Activated B cell treated with CpG ODN at 0.5 μM for 24 hours (primary cell): ENCODE measurements at regions not wholly inside any gene's neighbourhood (a gene's known extent, or its start where the extent isn't known, plus 50 kb on each side); places are given as distances from the start of the nearest gene placed in this dataset.
A peak's percentile ranks its signal among the peaks of the same experiment; 100 is the strongest.

Source experiments
- ATAC-seq: fragments of 200-7000 bp; cut with Tn5 transposase; one replicate; pipeline ENCODE4 v1.10.0; 2021; ENCODE audit warnings: low read depth, mild to moderate bottlenecking, moderate library complexity
- CTCF ChIA-PET: fragments of 350-600 bp; sonication (Branson Sonifier 250); formaldehyde crosslinking; loops from one replicate; lab custom pipeline; 2021; ENCODE audit warnings: antibody characterized with exemption; lab: Charles Lee
- POLR2A ChIA-PET: fragments of 350-600 bp; sonication (Branson Sonifier 250); formaldehyde crosslinking; loops from one replicate; lab custom pipeline; 2021; ENCODE audit warnings: antibody characterized with exemption; lab: Charles Lee
- DNase-seq: peaks from one replicate; pipeline ENCODE4 v3.0.0; 2022
- H3K27ac Mint-ChIP-seq: one replicate; pipeline ENCODE4 v1.8.0; 2020; ENCODE audit warnings: mixed read lengths
- H3K27me3 Mint-ChIP-seq: one replicate; pipeline ENCODE4 v1.8.0; 2021; ENCODE audit warnings: mixed read lengths
- H3K36me3 Mint-ChIP-seq: one replicate; pipeline ENCODE4 v1.8.0; 2021; ENCODE audit warnings: low read depth, mixed read lengths
- H3K4me1 Mint-ChIP-seq: one replicate; pipeline ENCODE4 v1.8.0; 2021; ENCODE audit warnings: mixed read lengths
- H3K4me3 Mint-ChIP-seq: one replicate; pipeline ENCODE4 v1.8.0; 2020; ENCODE audit warnings: mild to moderate bottlenecking, mixed read lengths
- H3K9me3 Mint-ChIP-seq: one replicate; pipeline ENCODE4 v1.8.0; 2020; ENCODE audit warnings: mixed read lengths
- intact Hi-C: fragments of 100-400 bp; cut with micrococcal nuclease; formaldehyde crosslinking; loops from one replicate; pipeline ENCODE4 v1.15.1; 2024
- TF ChIP-seq, protein P1 (sequence below): fragments of 200-600 bp; IDR thresholded peaks from one replicate; pipeline ENCODE4 v1.8.0; 2022; ENCODE audit warnings: antibody characterized with exemption, mild to moderate bottlenecking

DNA sequence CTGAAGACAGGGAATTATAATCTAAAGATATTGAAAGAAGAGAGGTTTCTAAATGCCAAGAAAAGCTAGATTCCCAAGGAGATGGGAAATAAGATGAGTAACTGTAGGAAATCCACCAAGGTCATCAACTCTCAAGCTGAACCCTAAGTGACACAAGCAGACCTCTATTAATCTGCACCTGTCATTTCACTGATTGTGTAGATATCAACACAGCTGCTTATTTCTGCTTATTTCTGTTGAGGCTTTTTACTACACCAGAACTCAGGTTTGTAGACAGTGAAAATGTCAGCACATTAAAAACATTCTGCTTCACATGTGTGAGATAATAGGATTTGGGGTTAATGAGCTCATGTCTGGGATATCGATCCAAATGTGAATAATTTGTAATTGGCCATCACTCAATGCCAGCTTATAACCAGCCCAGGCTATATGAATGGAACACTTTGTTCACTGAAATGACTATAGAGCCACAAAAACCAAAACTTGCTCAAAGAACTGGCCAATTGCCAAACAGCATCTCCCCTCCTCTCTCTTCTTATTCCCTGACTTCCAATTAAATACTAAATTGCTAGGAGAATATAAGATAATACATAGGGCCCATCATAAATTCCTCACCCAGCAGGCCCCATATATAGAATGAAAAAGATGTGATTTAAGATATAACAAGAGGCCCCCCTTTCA, 188.7 kb upstream of the ARID2 start:
- CTCF ChIA-PET, result interaction anchor here (1.3 to 2.2 kb wide), 3 partner anchors 185 to 204 kb away, joined by 4 to 6 read pairs (median 4); no protein-coding TSS in a partner anchor
- no peak overlapping the region for H3K27ac Mint-ChIP-seq
- H3K9me3 Mint-ChIP-seq, result no peaks in the 10 kb centered on the region
- intact Hi-C loops, result loop anchor here (5.0 to 10.0 kb wide), 3 partner anchors 284 to 1482 kb away; no protein-coding TSS in a partner anchor
- H3K27me3 Mint-ChIP-seq, result peaks cover 2% of the 10 kb centered on the region
- H3K4me3 Mint-ChIP-seq, result no peak overlapping the region
- peaks cover 4% of the 10 kb centered on the region for H3K4me1 Mint-ChIP-seq
- no peaks in the 10 kb centered on the region for H3K36me3 Mint-ChIP-seq
- no peak for ATAC-seq
- no peak for DNase-seq
- TF ChIP-seq, protein P1, sequence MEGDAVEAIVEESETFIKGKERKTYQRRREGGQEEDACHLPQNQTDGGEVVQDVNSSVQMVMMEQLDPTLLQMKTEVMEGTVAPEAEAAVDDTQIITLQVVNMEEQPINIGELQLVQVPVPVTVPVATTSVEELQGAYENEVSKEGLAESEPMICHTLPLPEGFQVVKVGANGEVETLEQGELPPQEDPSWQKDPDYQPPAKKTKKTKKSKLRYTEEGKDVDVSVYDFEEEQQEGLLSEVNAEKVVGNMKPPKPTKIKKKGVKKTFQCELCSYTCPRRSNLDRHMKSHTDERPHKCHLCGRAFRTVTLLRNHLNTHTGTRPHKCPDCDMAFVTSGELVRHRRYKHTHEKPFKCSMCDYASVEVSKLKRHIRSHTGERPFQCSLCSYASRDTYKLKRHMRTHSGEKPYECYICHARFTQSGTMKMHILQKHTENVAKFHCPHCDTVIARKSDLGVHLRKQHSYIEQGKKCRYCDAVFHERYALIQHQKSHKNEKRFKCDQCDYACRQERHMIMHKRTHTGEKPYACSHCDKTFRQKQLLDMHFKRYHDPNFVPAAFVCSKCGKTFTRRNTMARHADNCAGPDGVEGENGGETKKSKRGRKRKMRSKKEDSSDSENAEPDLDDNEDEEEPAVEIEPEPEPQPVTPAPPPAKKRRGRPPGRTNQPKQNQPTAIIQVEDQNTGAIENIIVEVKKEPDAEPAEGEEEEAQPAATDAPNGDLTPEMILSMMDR, result no peak
- POLR2A ChIA-PET, result no interaction called here

DNA sequence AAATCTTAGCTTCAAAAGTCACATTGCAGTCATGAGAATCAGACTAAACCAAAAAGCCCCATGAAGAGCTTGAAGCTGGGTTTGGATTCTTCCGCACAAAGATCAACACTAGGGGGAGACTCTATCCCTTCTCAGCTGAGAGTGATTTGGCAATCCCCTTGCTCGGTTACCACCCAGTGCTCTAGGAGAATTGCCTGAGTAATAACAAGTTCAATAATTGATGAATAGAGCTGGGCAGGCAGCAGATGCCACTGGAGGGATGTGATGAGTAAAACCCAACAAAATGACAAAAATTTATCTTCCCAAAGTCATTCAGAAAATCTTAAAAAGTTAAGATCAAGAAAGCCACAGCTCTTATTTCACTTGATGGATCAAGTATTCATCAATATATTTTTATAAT, 185.6 kb upstream of the ARID2 start:
- intact Hi-C loops, result loop anchor here (1.0 to 10.0 kb wide), 7 partner anchors 33 to 1478 kb away; no protein-coding TSS in a partner anchor
- H3K9me3 Mint-ChIP-seq, result no peaks in the 10 kb centered on the region
- H3K4me1 Mint-ChIP-seq, result peaks cover 4% of the 10 kb centered on the region
- H3K27me3 Mint-ChIP-seq, result no peaks in the 10 kb centered on the region
- DNase-seq, result no peak
- H3K36me3 Mint-ChIP-seq, result no peaks in the 10 kb centered on the region
- no peak overlapping the region for H3K27ac Mint-ChIP-seq
- TF ChIP-seq, protein P1, result no peak
- ChIA-PET POLR2A (interaction anchor here (2.4 kb wide), 1 partner anchor 185 kb away, joined by 45 read pairs; the partner anchor contains the start of gene ARID2), CTCF (interaction anchor here (0.6 to 3.9 kb wide), 36 partner anchors 9 to 1478 kb away, joined by 3 to 99 read pairs (median 4); partner anchors contain the start of gene ARID2)
- ATAC-seq, result peak; percentile 89
- no peak overlapping the region for H3K4me3 Mint-ChIP-seq

DNA sequence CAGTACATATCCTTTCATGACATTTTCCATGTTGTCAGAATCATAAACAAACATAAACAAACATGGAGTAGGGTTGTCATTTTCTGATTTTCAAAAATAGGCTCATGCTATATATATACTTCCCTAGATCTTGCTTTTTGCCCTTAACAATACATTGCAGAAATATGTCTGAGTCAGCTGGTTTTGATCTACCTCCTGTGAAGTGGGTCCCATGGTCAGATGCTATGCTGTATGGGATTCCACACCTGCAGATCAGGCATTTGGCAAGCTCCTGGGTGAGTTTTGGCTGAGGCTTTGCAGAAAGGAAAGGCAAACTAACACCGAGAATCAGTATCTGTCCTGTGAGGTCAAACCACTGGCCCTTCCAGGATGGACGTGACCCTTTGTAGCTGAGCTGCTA, 183.0 kb upstream of the ARID2 start:
- Mint-ChIP-seq H3K9me3 (no peaks in the 10 kb centered on the region), H3K27me3 (no peaks in the 10 kb centered on the region), H3K4me3 (no peak overlapping the region), H3K4me1 (peaks cover 4% of the 10 kb centered on the region), H3K36me3 (no peaks in the 10 kb centered on the region), H3K27ac (no peak overlapping the region)
- TF ChIP-seq, protein P1, result no peak
- intact Hi-C loops, result loop anchor here (5.0 to 10.0 kb wide), 3 partner anchors 278 to 378 kb away; no protein-coding TSS in a partner anchor
- POLR2A ChIA-PET, result interaction anchor here (0.6 to 1.8 kb wide), 3 partner anchors 29 to 182 kb away, joined by 3 to 4 read pairs (median 4); no protein-coding TSS in a partner anchor
- ATAC-seq, result no peak
- CTCF ChIA-PET, result interaction anchor here (1.1 to 3.9 kb wide), 4 partner anchors 179 to 376 kb away, joined by 3 to 99 read pairs (median 5); no protein-coding TSS in a partner anchor
- no peak for DNase-seq

DNA sequence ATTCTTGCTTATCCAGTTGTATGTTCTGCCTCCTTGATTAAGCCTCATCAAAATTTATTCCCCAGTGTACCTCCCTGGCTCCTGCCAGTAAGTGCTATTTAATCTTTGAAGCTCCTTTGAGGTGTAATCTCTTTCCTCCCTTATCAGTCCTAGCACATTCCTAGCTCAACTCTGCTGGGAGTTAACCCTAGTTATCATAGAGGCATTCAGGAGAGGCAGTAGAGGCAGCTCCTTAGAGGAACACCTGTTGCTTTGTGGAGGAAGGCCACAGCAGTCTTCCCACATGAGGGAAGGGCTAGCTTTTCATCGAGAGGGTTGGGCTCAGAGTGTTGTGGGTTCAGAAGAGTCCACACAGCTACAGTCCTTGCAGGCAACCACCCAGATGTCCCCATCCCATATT, 182.4 kb upstream of the ARID2 start:
- H3K4me1 Mint-ChIP-seq, result peaks cover 4% of the 10 kb centered on the region
- ATAC-seq (no peak), DNase-seq (no peak)
- H3K27me3 Mint-ChIP-seq, result no peaks in the 10 kb centered on the region
- no peak overlapping the region for H3K27ac Mint-ChIP-seq
- POLR2A ChIA-PET, result interaction anchor here (0.5 to 1.8 kb wide), 3 partner anchors 14 to 182 kb away, joined by 3 to 4 read pairs (median 4); no protein-coding TSS in a partner anchor
- intact Hi-C loops, result loop anchor here (5.0 to 10.0 kb wide), 3 partner anchors 278 to 378 kb away; no protein-coding TSS in a partner anchor
- CTCF ChIA-PET, result interaction anchor here (0.6 to 1.3 kb wide), 4 partner anchors 33 to 377 kb away, joined by 3 to 5 read pairs (median 4); no protein-coding TSS in a partner anchor
- no peak overlapping the region for H3K4me3 Mint-ChIP-seq
- TF ChIP-seq, protein P1, result no peak
- H3K36me3 Mint-ChIP-seq, result no peaks in the 10 kb centered on the region
- no peaks in the 10 kb centered on the region for H3K9me3 Mint-ChIP-seq

DNA sequence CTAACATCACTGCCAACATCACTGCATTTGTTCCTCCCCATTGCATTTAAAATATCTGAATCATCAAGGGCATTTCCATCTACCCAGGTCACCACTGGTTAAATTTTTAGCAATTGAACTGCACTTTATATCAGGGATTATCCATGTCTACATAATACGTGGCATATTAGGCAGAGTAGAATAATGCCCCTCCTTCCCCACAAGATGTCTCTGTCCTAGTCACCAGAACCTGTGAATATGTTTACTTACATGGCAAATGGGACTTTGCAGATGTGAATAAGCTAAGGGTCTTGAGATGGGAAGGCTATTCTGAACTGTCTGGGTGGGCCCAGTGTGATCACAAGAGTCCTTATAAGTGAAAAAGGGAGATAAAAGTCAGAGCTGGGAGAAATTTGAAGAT, 181.7 kb upstream of the ARID2 start:
- intact Hi-C loops, result loop anchor here (5.0 to 10.0 kb wide), 3 partner anchors 277 to 377 kb away; no protein-coding TSS in a partner anchor
- Mint-ChIP-seq H3K4me3 (no peak overlapping the region), H3K9me3 (no peaks in the 10 kb centered on the region), H3K4me1 (peaks cover 4% of the 10 kb centered on the region), H3K27ac (no peak overlapping the region), H3K27me3 (no peaks in the 10 kb centered on the region), H3K36me3 (no peaks in the 10 kb centered on the region)
- no peak for ATAC-seq
- TF ChIP-seq, protein P1, result no peak
- no peak for DNase-seq
- POLR2A ChIA-PET, result interaction anchor here (1.8 kb wide), 1 partner anchor 179 kb away, joined by 4 read pairs; no protein-coding TSS in a partner anchor
- CTCF ChIA-PET, result interaction anchor here (0.6 to 1.3 kb wide), 5 partner anchors 32 to 215 kb away, joined by 3 to 7 read pairs (median 3); no protein-coding TSS in a partner anchor
